ENCODE measurements at regions not wholly inside any gene's neighbourhood (a gene's known extent, or its start where the extent isn't known, plus 50 kb on each side); places are given as distances from the start of the nearest gene placed in this dataset.

- Histone ChIP-seq H3K4me3 (no peak overlapping the region), H3K4me1 (peaks cover 0 to 7% (median 0%) of the 10 kb centered on the region in 4 donors), H3K27ac (no peak overlapping the region), H3K9me3 (peaks cover 0 to 6% (median 0%) of the 10 kb centered on the region in 4 donors), H3K36me3 (no peaks in the 10 kb centered on the region), H3K27me3 (no peaks in the 10 kb centered on the region)
- whole genome bisulfite sequencing, 2 donors, result 84 to 86% methylated on average over 3 of the region's 3 CpGs
- no peak for DNase-seq (ENCODE audit: low spot score in 2 of 2)
- TF ChIP-seq CTCF (IDR thresholded peaks at IDR 0.05), result no peak
- no peak for TF ChIP-seq POLR2A (IDR thresholded peaks at IDR 0.05)
- TF ChIP-seq EP300 (IDR thresholded peaks at IDR 0.05), result no peak
These were observed 172.4 kb upstream of the AGR3 start for GRCh38 chr7:17054206-17054605.

GRCh38 chr7:17054836-17055235, 173.1 kb upstream of the AGR3 start:
- H3K36me3 ChIP-seq, result no peaks in the 10 kb centered on the region
- TF ChIP-seq CTCF (IDR thresholded peaks at IDR 0.05) (no peak), POLR2A (IDR thresholded peaks at IDR 0.05) (no peak), EP300 (IDR thresholded peaks at IDR 0.05) (no peak)
- no peak overlapping the region for H3K4me3 ChIP-seq
- WGBS, 2 donors, result 47 to 59% methylated on average over 2 of the region's 2 CpGs
- peaks cover 0 to 6% (median 0%) of the 10 kb centered on the region in 4 donors for H3K9me3 ChIP-seq
- H3K27me3 ChIP-seq, result no peaks in the 10 kb centered on the region
- no peak for DNase-seq (ENCODE audit: low spot score in 2 of 2)
- H3K4me1 ChIP-seq, result peaks cover 0 to 8% (median 0%) of the 10 kb centered on the region in 4 donors
- H3K27ac ChIP-seq, result no peak overlapping the region

- H3K27ac ChIP-seq, result no peak overlapping the region
- H3K4me1 ChIP-seq, result peaks cover 0 to 8% (median 0%) of the 10 kb centered on the region in 4 donors
- no peak overlapping the region for H3K4me3 ChIP-seq
- H3K9me3 ChIP-seq, result peaks cover 0 to 6% (median 0%) of the 10 kb centered on the region in 4 donors
- TF ChIP-seq POLR2A (IDR thresholded peaks at IDR 0.05) (no peak), EP300 (IDR thresholded peaks at IDR 0.05) (no peak), CTCF (IDR thresholded peaks at IDR 0.05) (no peak)
- DNase-seq (ENCODE audit: low spot score in 2 of 2), result no peak
- WGBS, 2 donors, result 95 to 100% methylated on average over 2 of the region's 2 CpGs
- no peaks in the 10 kb centered on the region for H3K36me3 ChIP-seq
- H3K27me3 ChIP-seq, result no peaks in the 10 kb centered on the region
These were observed 173.8 kb upstream of the AGR3 start for GRCh38 chr7:17055596-17055995.

GRCh38 chr7:17056491-17057142, 174.8 kb upstream of the AGR3 start:
- WGBS, 2 donors, result 82 to 87% methylated on average over 7 of the region's 7 CpGs
- TF ChIP-seq EP300 (IDR thresholded peaks at IDR 0.05) (no peak), CTCF (IDR thresholded peaks at IDR 0.05) (no peak), POLR2A (IDR thresholded peaks at IDR 0.05) (no peak)
- Histone ChIP-seq H3K27ac (no peak overlapping the region), H3K27me3 (no peaks in the 10 kb centered on the region), H3K36me3 (no peaks in the 10 kb centered on the region), H3K4me1 (peaks cover 0 to 8% (median 0%) of the 10 kb centered on the region in 4 donors), H3K9me3 (peaks cover 0 to 6% (median 0%) of the 10 kb centered on the region in 4 donors), H3K4me3 (no peak overlapping the region)
- DNase-seq (ENCODE audit: low spot score in 2 of 2), result no peak

GRCh38 chr7:17057143-17057509, 175.3 kb upstream of the AGR3 start:
- TF ChIP-seq POLR2A (IDR thresholded peaks at IDR 0.05) (no peak), EP300 (IDR thresholded peaks at IDR 0.05) (no peak), CTCF (IDR thresholded peaks at IDR 0.05) (no peak)
- Histone ChIP-seq H3K4me3 (no peak overlapping the region), H3K27me3 (no peaks in the 10 kb centered on the region), H3K27ac (no peak overlapping the region), H3K4me1 (peaks cover 0 to 8% (median 0%) of the 10 kb centered on the region in 4 donors), H3K9me3 (peaks cover 0 to under 1% (median 0%) of the 10 kb centered on the region in 4 donors), H3K36me3 (no peaks in the 10 kb centered on the region)
- DNase-seq (ENCODE audit: low spot score in 2 of 2), result no peak
- WGBS, 2 donors, result 97 to 100% methylated on average over 1 of the region's 1 CpG

Measured in tibial nerve (tissue), 4 donors.